Liver (tissue), 8 donors: ENCODE measurements at regions not wholly inside any gene's neighbourhood (a gene's known extent, or its start where the extent isn't known, plus 50 kb on each side); places are given as distances from the start of the nearest gene placed in this dataset.

Experiments used
- DNase-seq: peaks from one replicate; pipeline ENCODE4 v3.0.0-alpha.2; 2017; ENCODE audit warnings: low spot score
- H3K27ac ChIP-seq, 2 donors: one replicate each; pipeline ENCODE4 v1.7.0; 2013; ENCODE audit warnings: inconsistent platforms in 2 of 2, low read length in 2 of 2, control low read depth in 1 of 2, low read depth in 1 of 2, mild to moderate bottlenecking in 1 of 2
- H3K27me3 ChIP-seq, 4 donors: one replicate each; pipeline versions ENCODE4 v1.6.1 to v1.7.0; 2013; ENCODE audit warnings: low read length in 3 of 4, inconsistent platforms in 1 of 4, mild to moderate bottlenecking in 1 of 4, moderate library complexity in 1 of 4; ENCODE audit not compliant: control insufficient read depth in 4 of 4, insufficient read depth in 4 of 4
- H3K36me3 ChIP-seq, 4 donors: one replicate each; pipeline versions ENCODE4 v1.6.1 to v1.7.0; 2013; ENCODE audit warnings: low read length in 3 of 4, mild to moderate bottlenecking in 3 of 4, low read depth in 1 of 4, moderate library complexity in 1 of 4; ENCODE audit not compliant: control insufficient read depth in 4 of 4, insufficient read depth in 3 of 4
- H3K4me1 ChIP-seq, 4 donors: one replicate each; pipeline versions ENCODE4 v1.6.1 to v1.7.0; 2013; ENCODE audit warnings: low read length in 3 of 4, mild to moderate bottlenecking in 3 of 4, moderate library complexity in 1 of 4; ENCODE audit not compliant: control insufficient read depth in 4 of 4, insufficient read depth in 4 of 4
- H3K4me3 ChIP-seq, 3 donors: one replicate each; pipeline versions ENCODE4 v1.6.1 to v1.7.0; 2013; ENCODE audit warnings: low read length in 3 of 3, control low read depth in 1 of 3, low read depth in 1 of 3, mild to moderate bottlenecking in 1 of 3
- H3K9ac ChIP-seq, 2 donors: one replicate each; pipeline ENCODE4 v1.7.0; 2013; ENCODE audit warnings: low read length in 2 of 2, mild to moderate bottlenecking in 2 of 2, moderate library complexity in 2 of 2, control low read depth in 1 of 2, low read depth in 1 of 2
- H3K9me3 ChIP-seq, 4 donors: one replicate each; pipeline versions ENCODE4 v1.6.1 to v1.7.0; 2013; ENCODE audit warnings: low read length in 3 of 4; ENCODE audit not compliant: control insufficient read depth in 4 of 4
- ATF3 ChIP-seq: IDR thresholded peaks from 2 replicates; pipeline ENCODE4 v1.6.1; 2016; ENCODE audit warnings: antibody characterized with exemption
- EGR1 ChIP-seq, 2 donors: IDR thresholded peaks; 2 replicates each; pipeline ENCODE4 v1.6.1; 2016 to 2018; ENCODE audit warnings: antibody characterized with exemption in 2 of 2, low read depth in 2 of 2
- FOXA1 ChIP-seq: IDR thresholded peaks from 2 replicates; pipeline ENCODE4 v1.6.1; 2016; ENCODE audit warnings: antibody characterized with exemption
- FOXA2 ChIP-seq: IDR thresholded peaks from 2 replicates; pipeline ENCODE4 v1.6.1; 2016; ENCODE audit warnings: antibody characterized with exemption
- GABPA ChIP-seq, 2 donors: IDR thresholded peaks in 1 of 2; conservative IDR thresholded peaks in 1 of 2; 2 replicates each; pipeline ENCODE4 v1.6.1; 2016; ENCODE audit warnings: antibody characterized with exemption in 2 of 2, mild to moderate bottlenecking in 1 of 2, moderate library complexity in 1 of 2
- HNF4A ChIP-seq, 2 donors: conservative IDR thresholded peaks; 2 replicates each; pipeline ENCODE4 v1.6.1; 2016; ENCODE audit warnings: antibody characterized with exemption in 2 of 2, mild to moderate bottlenecking in 2 of 2
- HNF4G ChIP-seq: IDR thresholded peaks from 2 replicates; pipeline ENCODE4 v1.6.1; 2016; ENCODE audit warnings: antibody characterized with exemption
- JUND ChIP-seq, 2 donors: IDR thresholded peaks; 2 replicates each; pipeline ENCODE4 v1.6.1; 2016; ENCODE audit warnings: antibody characterized with exemption in 2 of 2
- NR2F2 ChIP-seq: IDR thresholded peaks from 2 replicates; pipeline ENCODE4 v1.6.1; 2016; ENCODE audit warnings: antibody characterized with exemption
- RAD21 ChIP-seq, 2 donors: IDR thresholded peaks; 2 replicates each; pipeline ENCODE4 v1.6.1; 2016; ENCODE audit warnings: antibody characterized with exemption in 2 of 2, mild to moderate bottlenecking in 2 of 2
- RXRA ChIP-seq, 2 donors: IDR thresholded peaks; 2 replicates each; pipeline ENCODE4 v1.6.1; 2017 to 2018; ENCODE audit warnings: antibody characterized with exemption in 2 of 2, mild to moderate bottlenecking in 1 of 2
- SP1 ChIP-seq: IDR thresholded peaks from 2 replicates; pipeline ENCODE4 v1.6.1; 2018; ENCODE audit warnings: antibody characterized with exemption, mild to moderate bottlenecking
- TAF1 ChIP-seq: conservative IDR thresholded peaks from 2 replicates; pipeline ENCODE4 v1.6.1; 2016; ENCODE audit warnings: antibody characterized with exemption, mild to moderate bottlenecking
- YY1 ChIP-seq: IDR thresholded peaks from 2 replicates; pipeline ENCODE4 v1.6.1; 2016; ENCODE audit warnings: antibody characterized with exemption, mild to moderate bottlenecking
- ZBTB33 ChIP-seq: IDR thresholded peaks from 2 replicates; pipeline ENCODE4 v1.6.1; 2016; ENCODE audit warnings: antibody characterized with exemption
- WGBS: extraction: QIAGEN DNeasy Blood & Tissue Kit; methylation state at CpG from one replicate; pipeline ENCODE4 v1.1.7; 2013; 5-methylcytosine and 5-hydroxymethylcytosine counted together
- TF ChIP-seq, protein P1 (sequence below): IDR thresholded peaks from 2 replicates; pipeline ENCODE4 v1.6.1; 2016; ENCODE audit warnings: antibody characterized with exemption, mild to moderate bottlenecking
- TF ChIP-seq, protein P2 (sequence below): fragments of 150-350 bp; IDR thresholded peaks from 2 replicates; pipeline ENCODE4 v1.5.1; 2017; ENCODE audit warnings: improper control_type of control experiment, low read depth, low read length; ENCODE audit not compliant: missing input control
- donor health status: healthy.
- donor health status: healthy.
- donor health status: healthy.
- donor health status: healthy.
- donor health status: healthy.

DNA sequence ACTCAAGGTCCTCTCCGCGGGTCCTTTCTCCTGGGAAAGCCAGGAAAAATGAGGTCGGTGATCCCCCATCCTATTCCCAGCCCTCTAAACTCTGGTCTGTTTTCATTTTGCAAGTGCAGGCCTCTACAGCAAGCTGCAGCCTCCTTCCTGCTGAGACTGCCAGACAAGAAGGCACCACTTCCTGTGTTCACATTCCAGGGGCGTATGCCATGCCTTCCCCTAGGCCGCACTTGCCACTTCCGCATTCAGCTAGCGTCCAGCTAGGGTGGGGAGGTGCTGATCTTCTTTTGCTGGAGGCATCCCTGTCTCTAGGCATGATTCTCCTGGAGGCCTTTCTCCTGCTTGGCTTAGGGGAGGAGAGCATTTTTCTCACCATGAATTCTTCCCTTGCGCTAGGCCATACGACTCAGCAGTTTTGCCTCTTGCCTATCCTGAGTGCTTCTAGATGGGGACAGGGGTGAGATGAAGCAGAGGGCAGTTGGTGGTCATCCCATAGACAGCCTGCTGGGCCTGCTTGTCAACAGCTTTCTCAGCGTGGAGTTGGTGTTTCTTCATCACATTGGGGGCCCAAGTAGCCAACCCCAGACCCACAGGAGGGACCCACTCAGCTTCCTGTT lies 328.9 kb downstream of the RPS24 start:
- Histone ChIP-seq H3K27me3 (peaks cover 0 to 2% (median 0%) of the 10 kb centered on the region in 4 donors), H3K27ac (no peak overlapping the region), H3K9ac (no peak overlapping the region), H3K9me3 (no peaks in the 10 kb centered on the region), H3K36me3 (no peaks in the 10 kb centered on the region), H3K4me1 (no peaks in the 10 kb centered on the region), H3K4me3 (no peak overlapping the region)
- no peak for DNase-seq
- WGBS: 74% methylated on average over 10 of the region's 10 CpGs
- TF ChIP-seq SP1 (no peak), ATF3 (no peak), JUND (IDR thresholded peaks at IDR 0.05) (no peak), HNF4G (no peak), RAD21 (IDR thresholded peaks at IDR 0.05) (no peak), FOXA1 (no peak), YY1 (no peak), RXRA (IDR thresholded peaks at IDR 0.05) (no peak), EGR1 (IDR thresholded peaks at IDR 0.05; ENCODE audit: low read depth in 2 of 2) (no peak)
- TF ChIP-seq, protein P1, sequence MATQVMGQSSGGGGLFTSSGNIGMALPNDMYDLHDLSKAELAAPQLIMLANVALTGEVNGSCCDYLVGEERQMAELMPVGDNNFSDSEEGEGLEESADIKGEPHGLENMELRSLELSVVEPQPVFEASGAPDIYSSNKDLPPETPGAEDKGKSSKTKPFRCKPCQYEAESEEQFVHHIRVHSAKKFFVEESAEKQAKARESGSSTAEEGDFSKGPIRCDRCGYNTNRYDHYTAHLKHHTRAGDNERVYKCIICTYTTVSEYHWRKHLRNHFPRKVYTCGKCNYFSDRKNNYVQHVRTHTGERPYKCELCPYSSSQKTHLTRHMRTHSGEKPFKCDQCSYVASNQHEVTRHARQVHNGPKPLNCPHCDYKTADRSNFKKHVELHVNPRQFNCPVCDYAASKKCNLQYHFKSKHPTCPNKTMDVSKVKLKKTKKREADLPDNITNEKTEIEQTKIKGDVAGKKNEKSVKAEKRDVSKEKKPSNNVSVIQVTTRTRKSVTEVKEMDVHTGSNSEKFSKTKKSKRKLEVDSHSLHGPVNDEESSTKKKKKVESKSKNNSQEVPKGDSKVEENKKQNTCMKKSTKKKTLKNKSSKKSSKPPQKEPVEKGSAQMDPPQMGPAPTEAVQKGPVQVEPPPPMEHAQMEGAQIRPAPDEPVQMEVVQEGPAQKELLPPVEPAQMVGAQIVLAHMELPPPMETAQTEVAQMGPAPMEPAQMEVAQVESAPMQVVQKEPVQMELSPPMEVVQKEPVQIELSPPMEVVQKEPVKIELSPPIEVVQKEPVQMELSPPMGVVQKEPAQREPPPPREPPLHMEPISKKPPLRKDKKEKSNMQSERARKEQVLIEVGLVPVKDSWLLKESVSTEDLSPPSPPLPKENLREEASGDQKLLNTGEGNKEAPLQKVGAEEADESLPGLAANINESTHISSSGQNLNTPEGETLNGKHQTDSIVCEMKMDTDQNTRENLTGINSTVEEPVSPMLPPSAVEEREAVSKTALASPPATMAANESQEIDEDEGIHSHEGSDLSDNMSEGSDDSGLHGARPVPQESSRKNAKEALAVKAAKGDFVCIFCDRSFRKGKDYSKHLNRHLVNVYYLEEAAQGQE: no peak

GRCh38 chr10:78363190-78363589 lies 329.5 kb downstream of the RPS24 start:
- WGBS: 97% methylated on average over 4 of the region's 4 CpGs

DNA sequence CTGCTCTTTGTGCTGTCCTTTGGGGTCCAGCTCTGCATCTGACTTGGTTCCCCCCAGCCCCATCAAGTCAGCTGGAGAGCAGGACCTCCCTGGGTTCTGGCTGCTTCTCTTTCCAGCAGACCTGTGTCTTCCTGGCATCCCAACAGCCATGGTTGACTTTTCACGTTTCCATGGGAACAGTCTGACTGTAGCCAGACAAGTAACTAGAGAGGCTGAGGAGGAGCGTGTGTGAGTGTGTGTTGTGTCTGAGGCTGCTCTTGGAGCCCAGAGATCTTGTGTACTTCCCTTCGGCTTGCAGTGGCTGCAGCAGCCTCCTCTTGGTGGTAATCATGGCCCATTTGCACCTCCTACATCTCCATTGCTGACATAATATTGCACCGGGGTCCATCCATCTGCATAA lies 332.0 kb downstream of the RPS24 start:
- TF ChIP-seq, protein P2, sequence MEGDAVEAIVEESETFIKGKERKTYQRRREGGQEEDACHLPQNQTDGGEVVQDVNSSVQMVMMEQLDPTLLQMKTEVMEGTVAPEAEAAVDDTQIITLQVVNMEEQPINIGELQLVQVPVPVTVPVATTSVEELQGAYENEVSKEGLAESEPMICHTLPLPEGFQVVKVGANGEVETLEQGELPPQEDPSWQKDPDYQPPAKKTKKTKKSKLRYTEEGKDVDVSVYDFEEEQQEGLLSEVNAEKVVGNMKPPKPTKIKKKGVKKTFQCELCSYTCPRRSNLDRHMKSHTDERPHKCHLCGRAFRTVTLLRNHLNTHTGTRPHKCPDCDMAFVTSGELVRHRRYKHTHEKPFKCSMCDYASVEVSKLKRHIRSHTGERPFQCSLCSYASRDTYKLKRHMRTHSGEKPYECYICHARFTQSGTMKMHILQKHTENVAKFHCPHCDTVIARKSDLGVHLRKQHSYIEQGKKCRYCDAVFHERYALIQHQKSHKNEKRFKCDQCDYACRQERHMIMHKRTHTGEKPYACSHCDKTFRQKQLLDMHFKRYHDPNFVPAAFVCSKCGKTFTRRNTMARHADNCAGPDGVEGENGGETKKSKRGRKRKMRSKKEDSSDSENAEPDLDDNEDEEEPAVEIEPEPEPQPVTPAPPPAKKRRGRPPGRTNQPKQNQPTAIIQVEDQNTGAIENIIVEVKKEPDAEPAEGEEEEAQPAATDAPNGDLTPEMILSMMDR: no peak
- TF ChIP-seq RAD21 (IDR thresholded peaks at IDR 0.05) (no peak), HNF4A (conservative IDR thresholded peaks at IDR 0.05) (no peak), NR2F2 (no peak), GABPA (IDR thresholded peaks at IDR 0.05 in 1 of 2, conservative IDR thresholded peaks at IDR 0.05 in 1 of 2) (no peak), SP1 (no peak), RXRA (IDR thresholded peaks at IDR 0.05) (no peak), YY1 (no peak), TAF1 (no peak), HNF4G (no peak), FOXA1 (no peak), EGR1 (IDR thresholded peaks at IDR 0.05; ENCODE audit: low read depth in 2 of 2) (no peak), ATF3 (no peak), FOXA2 (no peak), JUND (IDR thresholded peaks at IDR 0.05) (no peak), ZBTB33 (no peak)

More at GRCh38 chr10:78363190-78363589, 329.5 kb downstream of the RPS24 start:
- H3K36me3 ChIP-seq: no peaks in the 10 kb centered on the region
- TF ChIP-seq SP1: no peak
- TF ChIP-seq FOXA1: no peak
- H3K27me3 ChIP-seq: peaks cover 0 to 2% (median 0%) of the 10 kb centered on the region in 4 donors
- no peaks in the 10 kb centered on the region for H3K4me1 ChIP-seq
- no peaks in the 10 kb centered on the region for H3K9me3 ChIP-seq
- no peak for DNase-seq
- H3K9ac ChIP-seq: no peak overlapping the region
- H3K4me3 ChIP-seq: no peak overlapping the region
- H3K27ac ChIP-seq: no peak overlapping the region

More for the DNA sequence above, 332.0 kb downstream of the RPS24 start:
- DNase-seq: no peak
- Histone ChIP-seq H3K27ac (no peak overlapping the region), H3K9ac (no peak overlapping the region), H3K4me3 (no peak overlapping the region), H3K4me1 (no peaks in the 10 kb centered on the region), H3K9me3 (no peaks in the 10 kb centered on the region), H3K27me3 (no peaks in the 10 kb centered on the region), H3K36me3 (no peaks in the 10 kb centered on the region)
- 74% methylated on average over 4 of the region's 4 CpGs for WGBS
